DMS 273 (cell line): ENCODE measurements at regions not wholly inside any gene's neighbourhood (a gene's known extent, or its start where the extent isn't known, plus 50 kb on each side); places are given as distances from the start of the nearest gene placed in this dataset.
A peak's percentile ranks its signal among the peaks of the same experiment; 100 is the strongest.

Source experiments
- DNase-seq: peaks from one replicate; lab custom pipeline; 2025; ENCODE audit not compliant: unreplicated experiment; lab: John Stamatoyannopoulos, UW

- no peak for DNase-seq
Measured at GRCh38 chr22:27635435-27635834, 166.1 kb downstream of the MN1 start.

- no peak for DNase-seq
Measured at GRCh38 chr22:27635852-27636251, 165.7 kb downstream of the MN1 start.

GRCh38 chr22:27636716-27637508, 164.6 kb downstream of the MN1 start:
- no peak for DNase-seq

- DNase-seq, result no peak
Measured at GRCh38 chr22:27637604-27638003, 164.0 kb downstream of the MN1 start.

- DNase-seq, result no peak
Measured at GRCh38 chr22:27638329-27639233, 163.0 kb downstream of the MN1 start.

- DNase-seq, result no peak
Measured at GRCh38 chr22:27639248-27640086, 162.1 kb downstream of the MN1 start.

- no peak for DNase-seq
Measured at GRCh38 chr22:27641049-27641795, 160.3 kb downstream of the MN1 start.

GRCh38 chr22:27642104-27642800, 159.3 kb downstream of the MN1 start:
- DNase-seq, result no peak

GRCh38 chr22:27643907-27644306, 157.6 kb downstream of the MN1 start:
- DNase-seq, result no peak

GRCh38 chr22:27644566-27644965, 157.0 kb downstream of the MN1 start:
- no peak for DNase-seq

- DNase-seq, result no peak
Measured at GRCh38 chr22:27647540-27647939, 154.0 kb downstream of the MN1 start.

- DNase-seq, result no peak
Measured at GRCh38 chr22:27648074-27648473, 153.5 kb downstream of the MN1 start.

- DNase-seq, result no peak
Measured at GRCh38 chr22:27648853-27649252, 152.7 kb downstream of the MN1 start.

- no peak for DNase-seq
Measured at GRCh38 chr22:27650572-27650971, 151.0 kb downstream of the MN1 start.

- DNase-seq, result no peak
Measured at GRCh38 chr22:27650985-27651384, 150.6 kb downstream of the MN1 start.

GRCh38 chr22:27651486-27651885, 150.1 kb downstream of the MN1 start:
- DNase-seq, result no peak

- DNase-seq, result peak; percentile 24
Measured at GRCh38 chr22:27654546-27655445, 146.8 kb downstream of the MN1 start.

- DNase-seq, result no peak
Measured at GRCh38 chr22:27655582-27656185, 145.9 kb downstream of the MN1 start.
